GM12878 (cell line): ENCODE measurements at regions not wholly inside any gene's neighbourhood (a gene's known extent, or its start where the extent isn't known, plus 50 kb on each side); places are given as distances from the start of the nearest gene placed in this dataset.
A peak's percentile ranks its signal among the peaks of the same experiment; 100 is the strongest.

Source experiments
- BCL11A ChIP-seq: IDR thresholded peaks from 2 replicates; pipeline ENCODE4 v1.6.1; 2011; ENCODE audit warnings: low read depth, low read length
- BHLHE40 ChIP-seq, 2 experiments: fragments of 450-650 bp in 1 of 2; IDR thresholded peaks; 2 replicates each; pipeline ENCODE4 v1.6.1; 2011 to 2017; ENCODE audit warnings: low read depth in 2 of 2, borderline replicate concordance in 1 of 2, improper control_type of control experiment in 1 of 2, low read length in 1 of 2, mild to moderate bottlenecking in 1 of 2
- CHD4 ChIP-seq: fragments of 200-600 bp; sonication (generic); IDR thresholded peaks from 2 replicates; pipeline ENCODE4 v1.6.1; 2016; ENCODE audit warnings: mild to moderate bottlenecking
- GATAD2B ChIP-seq: fragments of 450-650 bp; conservative IDR thresholded peaks from 2 replicates; pipeline ENCODE4 v1.6.1; 2017; ENCODE audit warnings: low read depth, mild to moderate bottlenecking, moderate library complexity
- IRF5 ChIP-seq: fragments of 450-650 bp; IDR thresholded peaks from 2 replicates; pipeline ENCODE4 v1.6.1; 2017; ENCODE audit warnings: borderline replicate concordance
- JUNB ChIP-seq: IDR thresholded peaks from 2 replicates; pipeline ENCODE4 v1.6.1; 2016; ENCODE audit warnings: antibody characterized with exemption, mild to moderate bottlenecking
- JUND ChIP-seq: IDR thresholded peaks from 2 replicates; pipeline ENCODE4 v1.6.1; 2012; ENCODE audit warnings: low read depth, mild to moderate bottlenecking, low read length, improper control_type of control experiment, moderate library complexity
- LARP7 ChIP-seq: fragments of 450-650 bp; IDR thresholded peaks from 2 replicates; pipeline ENCODE4 v1.6.1; 2017; ENCODE audit warnings: mild to moderate bottlenecking
- MTA2 ChIP-seq: fragments of 450-650 bp; IDR thresholded peaks from 2 replicates; pipeline ENCODE4 v1.6.1; 2016; ENCODE audit warnings: low read depth, mild to moderate bottlenecking, moderate library complexity
- NBN ChIP-seq: fragments of 450-650 bp; IDR thresholded peaks from 2 replicates; pipeline ENCODE4 v1.6.1; 2016
- NFXL1 ChIP-seq: fragments of 450-650 bp; IDR thresholded peaks from 2 replicates; pipeline ENCODE4 v1.6.1; 2017; ENCODE audit warnings: antibody characterized with exemption, mild to moderate bottlenecking, borderline replicate concordance
- PAX5 ChIP-seq: IDR thresholded peaks from 2 replicates; pipeline ENCODE4 v1.6.1; 2011; ENCODE audit warnings: low read depth, low read length, borderline replicate concordance
- PML ChIP-seq: IDR thresholded peaks from 2 replicates; pipeline ENCODE4 v1.6.1; 2012; ENCODE audit warnings: low read length, inconsistent platforms
- PRDM15 ChIP-seq: fragments of 450-650 bp; formaldehyde crosslinking; IDR thresholded peaks from 2 replicates; pipeline ENCODE4 v1.4.0; 2020; ENCODE audit warnings: mild to moderate bottlenecking, moderate library complexity
- RELA ChIP-seq: fragments of 450-650 bp; IDR thresholded peaks from 2 replicates; pipeline ENCODE4 v1.8.0; 2014; ENCODE audit warnings: borderline replicate concordance; ENCODE audit not compliant: partially characterized antibody
- REST ChIP-seq: IDR thresholded peaks from 2 replicates; pipeline ENCODE4 v1.6.1; 2012; ENCODE audit warnings: mild to moderate bottlenecking, low read depth, low read length
- RUNX3 ChIP-seq: IDR thresholded peaks from 2 replicates; pipeline ENCODE4 v1.6.1; 2012; ENCODE audit warnings: low read length, inconsistent platforms
- YBX1 ChIP-seq: fragments of 450-650 bp; IDR thresholded peaks from 2 replicates; pipeline ENCODE4 v1.6.1; 2016; ENCODE audit warnings: antibody characterized with exemption
- ZBTB11 ChIP-seq: fragments of 450-650 bp; formaldehyde crosslinking; IDR thresholded peaks from 2 replicates; pipeline ENCODE4 v1.5.0; 2022; ENCODE audit warnings: mild to moderate bottlenecking, missing genetic modification characterization

- no peak for TF ChIP-seq REST
- TF ChIP-seq IRF5 = no peak
- TF ChIP-seq BHLHE40 (IDR thresholded peaks at IDR 0.05; ENCODE audit: borderline replicate concordance in 1 of 2, low read depth in 2 of 2, low read length in 1 of 2) = peak in 1 of 2 experiments; percentile 20; a peak in 1 of 4 replicates
- no peak for TF ChIP-seq NFXL1
- TF ChIP-seq JUNB = no peak
- no peak for TF ChIP-seq CHD4
- TF ChIP-seq PRDM15 = no peak
- TF ChIP-seq ZBTB11 (CRISPR knock-in tag) = no peak
- peak; percentile 19 for TF ChIP-seq RELA
- 0 out of 2 replicates have a peak, but pooled peaks have one; percentile 34 for TF ChIP-seq MTA2
- no peak for TF ChIP-seq YBX1
- peak; percentile 11; the same call in 1 of the 2 replicates for TF ChIP-seq PAX5
- peak; percentile 29 for TF ChIP-seq RUNX3
- TF ChIP-seq LARP7 = peak; percentile 55; the same call in 1 of the 2 replicates
- peak; percentile 86 for TF ChIP-seq GATAD2B
- no peak for TF ChIP-seq NBN
- no peak for TF ChIP-seq JUND
- TF ChIP-seq BCL11A = no peak
- TF ChIP-seq PML = no peak
These were observed 182.8 kb downstream of the SEC14L1 start (continued) for GRCh38 chr17:77323413-77324171.
